Vagina (tissue), 2 donors: ENCODE measurements at regions not wholly inside any gene's neighbourhood (a gene's known extent, or its start where the extent isn't known, plus 50 kb on each side); places are given as distances from the start of the nearest gene placed in this dataset.
A peak's percentile ranks its signal among the peaks of the same experiment; 100 is the strongest.

Experiments used
- DNase-seq, 2 donors: peaks; one replicate each; pipeline ENCODE4 v3.0.0-alpha.2; 2017; ENCODE audit errors: extremely low spot score in 2 of 2
- H3K27ac ChIP-seq: fragments of 200-600 bp; sonication (generic); one replicate; pipeline ENCODE4 v1.5.1; 2019
- H3K27me3 ChIP-seq: fragments of 200-600 bp; sonication (generic); one replicate; pipeline ENCODE4 v1.5.1; 2019
- H3K36me3 ChIP-seq, 2 donors: fragments of 200-600 bp; sonication (generic); one replicate each; pipeline ENCODE4 v1.5.1; 2017 to 2019
- H3K4me1 ChIP-seq: fragments of 200-600 bp; sonication (generic); one replicate; pipeline ENCODE4 v1.5.1; 2019
- H3K4me3 ChIP-seq, 2 donors: fragments of 200-600 bp; sonication (generic); 1 replicate in 1 of 2; 2 replicates in 1 of 2; pipeline ENCODE4 v1.5.1; 2016 to 2019
- H3K9me3 ChIP-seq: fragments of 200-600 bp; sonication (generic); one replicate; pipeline ENCODE4 v1.5.1; 2019
- POLR2A ChIP-seq, 2 donors: fragments of 450-650 bp; IDR thresholded peaks; one replicate each; pipeline ENCODE4 v1.6.1; 2017; ENCODE audit warnings: antibody characterized with exemption in 2 of 2, mild to moderate bottlenecking in 2 of 2, moderate library complexity in 2 of 2
- POLR2AphosphoS5 ChIP-seq, 2 donors: sonication (generic); formaldehyde crosslinking; IDR thresholded peaks; one replicate each; pipeline ENCODE4 v1.9.0; 2017; ENCODE audit warnings: antibody characterized with exemption in 2 of 2, mild to moderate bottlenecking in 2 of 2, low read depth in 1 of 2; ENCODE audit not compliant: insufficient read depth in 1 of 2
- intact Hi-C: fragments of 100-400 bp; cut with DNase I; formaldehyde crosslinking; loops from one replicate; pipeline ENCODE4 v1.15.1; 2023
- TF ChIP-seq, protein P1 (sequence below), 3 experiments: fragments of 450-650 bp in 2 of 3; fragments of 200-600 bp in 1 of 3; sonication (generic) in 1 of 3; IDR thresholded peaks; one replicate each; pipeline ENCODE4 v1.5.1; 2017 to 2019; ENCODE audit warnings: antibody characterized with exemption in 3 of 3, mild to moderate bottlenecking in 2 of 3, moderate library complexity in 2 of 3

DNA sequence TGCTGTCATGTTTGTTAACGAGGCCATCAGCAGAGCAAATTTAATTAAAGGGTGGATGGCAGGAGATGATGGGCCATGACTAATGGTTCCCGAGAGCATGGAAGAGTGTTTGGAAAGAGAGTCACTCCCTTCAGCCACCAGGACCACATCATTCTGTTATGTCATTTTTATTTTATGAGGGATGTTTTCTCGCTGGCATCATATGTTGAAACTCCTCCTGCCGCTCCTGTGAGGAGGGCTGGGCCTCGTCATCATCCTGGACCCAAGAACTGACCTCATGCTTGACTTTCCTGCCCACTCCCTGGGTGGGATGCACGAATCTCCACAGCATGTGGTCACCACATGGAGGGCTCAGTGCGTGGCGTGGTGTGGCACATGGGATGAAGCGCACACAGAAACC is 86.4 kb upstream of the FRMD1 start:
- intact Hi-C loops: no loop called here
- no peaks in the 10 kb centered on the region for H3K27me3 ChIP-seq
- H3K4me3 ChIP-seq: no peak overlapping the region
- H3K36me3 ChIP-seq: no peaks in the 10 kb centered on the region
- H3K4me1 ChIP-seq: peaks cover 14% of the 10 kb centered on the region
- peak; percentile 46 to 49 for TF ChIP-seq POLR2AphosphoS5 (IDR thresholded peaks at IDR 0.05; ENCODE audit: insufficient read depth in 1 of 2, low read depth in 1 of 2)
- TF ChIP-seq, protein P1, sequence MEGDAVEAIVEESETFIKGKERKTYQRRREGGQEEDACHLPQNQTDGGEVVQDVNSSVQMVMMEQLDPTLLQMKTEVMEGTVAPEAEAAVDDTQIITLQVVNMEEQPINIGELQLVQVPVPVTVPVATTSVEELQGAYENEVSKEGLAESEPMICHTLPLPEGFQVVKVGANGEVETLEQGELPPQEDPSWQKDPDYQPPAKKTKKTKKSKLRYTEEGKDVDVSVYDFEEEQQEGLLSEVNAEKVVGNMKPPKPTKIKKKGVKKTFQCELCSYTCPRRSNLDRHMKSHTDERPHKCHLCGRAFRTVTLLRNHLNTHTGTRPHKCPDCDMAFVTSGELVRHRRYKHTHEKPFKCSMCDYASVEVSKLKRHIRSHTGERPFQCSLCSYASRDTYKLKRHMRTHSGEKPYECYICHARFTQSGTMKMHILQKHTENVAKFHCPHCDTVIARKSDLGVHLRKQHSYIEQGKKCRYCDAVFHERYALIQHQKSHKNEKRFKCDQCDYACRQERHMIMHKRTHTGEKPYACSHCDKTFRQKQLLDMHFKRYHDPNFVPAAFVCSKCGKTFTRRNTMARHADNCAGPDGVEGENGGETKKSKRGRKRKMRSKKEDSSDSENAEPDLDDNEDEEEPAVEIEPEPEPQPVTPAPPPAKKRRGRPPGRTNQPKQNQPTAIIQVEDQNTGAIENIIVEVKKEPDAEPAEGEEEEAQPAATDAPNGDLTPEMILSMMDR (IDR thresholded peaks at IDR 0.05): no peak
- DNase-seq: peak; percentile 67 to 72
- H3K9me3 ChIP-seq: no peaks in the 10 kb centered on the region
- H3K27ac ChIP-seq: no peak overlapping the region

DNA sequence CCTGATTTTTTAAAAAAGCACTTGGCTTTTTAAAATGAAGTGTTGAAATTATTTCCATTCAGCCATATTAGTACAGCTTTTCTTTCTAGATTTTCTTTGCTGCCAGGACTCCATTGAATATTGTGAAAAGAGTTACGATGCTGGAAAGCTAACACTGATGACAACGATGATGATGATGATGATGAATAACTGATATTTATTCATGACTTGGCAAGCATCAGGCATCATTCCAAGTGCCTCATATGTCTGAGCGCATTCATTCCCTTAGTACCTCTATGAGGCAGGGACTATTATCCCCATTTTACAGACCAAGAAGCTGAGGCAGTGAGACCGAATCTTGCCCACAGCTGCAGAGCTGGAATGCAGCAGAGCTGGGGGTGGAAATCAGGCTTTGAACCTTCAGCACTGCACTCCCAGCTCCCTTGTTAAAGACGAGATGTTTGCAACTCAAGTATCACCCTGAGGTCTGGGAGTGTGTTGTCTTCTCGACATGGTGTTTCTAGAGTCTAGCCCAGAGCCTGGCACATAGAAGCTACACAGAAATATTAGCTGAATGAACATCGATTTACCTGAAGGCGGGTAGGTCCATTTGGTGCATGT is 85.5 kb upstream of the FRMD1 start:
- H3K27me3 ChIP-seq: no peaks in the 10 kb centered on the region
- H3K9me3 ChIP-seq: no peaks in the 10 kb centered on the region
- peaks cover 14% of the 10 kb centered on the region for H3K4me1 ChIP-seq
- no peak overlapping the region for H3K27ac ChIP-seq
- H3K4me3 ChIP-seq: no peak overlapping the region
- intact Hi-C loops: no loop called here
- TF ChIP-seq, protein P1 (IDR thresholded peaks at IDR 0.05): no peak
- TF ChIP-seq POLR2AphosphoS5 (IDR thresholded peaks at IDR 0.05; ENCODE audit: insufficient read depth in 1 of 2, low read depth in 1 of 2) (no peak), POLR2A (IDR thresholded peaks at IDR 0.05) (no peak)
- DNase-seq: peak in 1 of 2 donors; percentile 52
- H3K36me3 ChIP-seq: no peaks in the 10 kb centered on the region

DNA sequence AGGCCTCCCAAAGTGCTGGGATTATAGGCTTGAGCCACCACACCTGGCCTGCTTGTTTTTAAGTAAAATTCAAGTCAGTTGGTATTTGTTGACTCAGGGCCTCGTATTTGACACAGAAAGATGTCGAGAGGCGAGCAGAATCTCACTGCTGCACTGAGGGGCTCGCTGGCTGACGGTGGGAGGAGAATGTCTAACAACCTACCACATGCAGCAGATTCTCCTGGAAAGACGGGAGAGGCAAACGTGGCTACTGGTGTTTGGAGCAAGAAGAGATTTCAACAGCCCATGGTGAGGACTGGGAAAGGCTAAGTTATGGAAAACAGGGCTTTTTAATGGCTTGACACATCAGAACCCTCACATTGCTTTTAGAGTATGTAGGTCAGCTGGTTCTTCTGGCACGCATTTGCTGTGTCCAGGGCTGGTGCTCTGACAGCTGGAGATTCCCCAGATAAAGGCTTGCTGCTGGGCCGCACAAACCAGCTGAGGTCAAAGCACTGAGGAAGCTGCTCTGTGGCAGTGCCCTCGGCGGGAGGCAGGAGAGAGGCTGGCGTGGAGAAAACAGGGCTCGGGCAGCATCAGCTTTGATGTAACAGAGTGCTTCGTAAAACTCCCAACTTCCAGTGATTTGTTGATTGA is 84.2 kb upstream of the FRMD1 start:
- peak in 1 of 2 donors; percentile 69 for DNase-seq
- Histone ChIP-seq H3K9me3 (no peaks in the 10 kb centered on the region), H3K4me1 (peaks cover 24% of the 10 kb centered on the region), H3K4me3 (no peak overlapping the region), H3K27me3 (no peaks in the 10 kb centered on the region), H3K27ac (no peak overlapping the region), H3K36me3 (no peaks in the 10 kb centered on the region)
- TF ChIP-seq POLR2AphosphoS5 (IDR thresholded peaks at IDR 0.05; ENCODE audit: insufficient read depth in 1 of 2, low read depth in 1 of 2) (peak in 1 of 2 donors; percentile 33), POLR2A (IDR thresholded peaks at IDR 0.05) (no peak)
- TF ChIP-seq, protein P1 (IDR thresholded peaks at IDR 0.05): no peak
- intact Hi-C loops: no loop called here

DNA sequence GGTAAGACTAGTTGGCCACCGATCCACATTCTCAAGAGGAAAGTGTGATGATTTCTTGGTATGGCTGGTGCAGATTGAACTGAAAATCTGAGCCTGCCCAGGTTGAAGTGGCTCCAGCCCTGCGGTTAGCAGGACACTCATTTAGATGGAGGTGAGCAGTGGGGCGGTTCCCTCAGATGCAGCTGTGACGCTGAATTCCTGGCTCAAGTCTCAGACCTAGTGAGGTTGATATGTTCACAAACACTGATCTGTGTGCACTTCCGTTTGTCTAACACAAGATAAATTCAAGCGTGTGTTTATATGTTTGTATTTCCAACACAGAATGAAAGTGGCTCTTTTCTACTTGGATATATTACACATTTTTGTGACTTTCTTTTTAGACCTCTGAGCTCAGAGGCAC is 83.4 kb upstream of the FRMD1 start:
- no peaks in the 10 kb centered on the region for H3K27me3 ChIP-seq
- no peak overlapping the region for H3K4me3 ChIP-seq
- intact Hi-C loops: no loop called here
- TF ChIP-seq POLR2A (IDR thresholded peaks at IDR 0.05): no peak
- TF ChIP-seq, protein P1 (IDR thresholded peaks at IDR 0.05): no peak
- TF ChIP-seq POLR2AphosphoS5 (IDR thresholded peaks at IDR 0.05; ENCODE audit: insufficient read depth in 1 of 2, low read depth in 1 of 2): no peak
- no peak for DNase-seq
- no peak overlapping the region for H3K27ac ChIP-seq
- no peaks in the 10 kb centered on the region for H3K36me3 ChIP-seq
- H3K9me3 ChIP-seq: no peaks in the 10 kb centered on the region
- peaks cover 32% of the 10 kb centered on the region for H3K4me1 ChIP-seq

DNA sequence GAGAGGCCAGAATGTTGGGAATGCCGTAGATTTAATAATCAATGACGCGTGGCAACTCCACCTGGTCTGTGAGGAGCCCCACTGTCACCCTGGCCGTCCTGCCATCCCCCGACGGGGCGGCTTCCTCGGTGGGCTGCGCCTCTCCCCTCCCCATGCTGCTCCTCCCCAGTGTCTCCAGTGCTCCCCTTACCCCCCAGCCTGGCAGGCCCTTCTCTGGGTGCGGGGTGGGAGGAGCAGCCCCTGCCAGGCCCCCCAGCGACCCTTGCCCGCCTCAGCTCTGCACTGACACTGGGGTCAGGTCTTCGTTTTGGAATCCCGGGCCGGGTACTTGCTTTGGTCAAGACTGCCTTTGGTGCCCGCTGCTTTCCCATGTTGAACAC is 82.3 kb upstream of the FRMD1 start:
- intact Hi-C loops: no loop called here
- Histone ChIP-seq H3K36me3 (no peaks in the 10 kb centered on the region), H3K4me1 (peaks cover 41% of the 10 kb centered on the region), H3K9me3 (no peaks in the 10 kb centered on the region), H3K27ac (no peak overlapping the region), H3K27me3 (no peaks in the 10 kb centered on the region), H3K4me3 (no peak overlapping the region)
- DNase-seq: peak; percentile 82 to 87
- TF ChIP-seq, protein P1 (IDR thresholded peaks at IDR 0.05): no peak
- TF ChIP-seq POLR2AphosphoS5 (IDR thresholded peaks at IDR 0.05; ENCODE audit: insufficient read depth in 1 of 2, low read depth in 1 of 2): no peak
- no peak for TF ChIP-seq POLR2A (IDR thresholded peaks at IDR 0.05)
